Smooth muscle cell (in vitro differentiated cells): ENCODE measurements at regions not wholly inside any gene's neighbourhood (a gene's known extent, or its start where the extent isn't known, plus 50 kb on each side); places are given as distances from the start of the nearest gene placed in this dataset.

Source experiments
- DNase-seq: peaks from one replicate; lab custom pipeline; 2025; ENCODE audit not compliant: unreplicated experiment; lab: John Stamatoyannopoulos, UW
- H2AFZ ChIP-seq: fragments of 200-600 bp; sonication (generic); 2 replicates; pipeline ENCODE4 v1.6.0; 2016; ENCODE audit warnings: antibody characterized with exemption, low read depth, mild to moderate bottlenecking
- H3F3A ChIP-seq: fragments of 200-600 bp; sonication (generic); 2 replicates; pipeline ENCODE4 v1.6.0; 2017; ENCODE audit warnings: antibody characterized with exemption, low read depth
- H3K27ac ChIP-seq: fragments of 200-600 bp; sonication (generic); 2 replicates; pipeline ENCODE4 v1.5.1; 2016; ENCODE audit warnings: low read depth, mild to moderate bottlenecking
- H3K27me3 ChIP-seq: fragments of 200-600 bp; sonication (generic); 2 replicates; pipeline ENCODE4 v1.6.1; 2016; ENCODE audit warnings: low read depth, mild to moderate bottlenecking
- H3K36me3 ChIP-seq: fragments of 200-600 bp; sonication (generic); 2 replicates; pipeline ENCODE4 v1.5.1; 2016; ENCODE audit warnings: low read depth
- H3K4me1 ChIP-seq: fragments of 200-600 bp; sonication (generic); 2 replicates; pipeline ENCODE4 v1.5.1; 2016; ENCODE audit warnings: low read depth
- H3K4me2 ChIP-seq: fragments of 200-600 bp; sonication (generic); 2 replicates; pipeline ENCODE4 v1.6.0; 2016; ENCODE audit warnings: mild to moderate bottlenecking
- H3K4me3 ChIP-seq: fragments of 200-600 bp; sonication (generic); 2 replicates; pipeline ENCODE4 v1.5.1; 2016; ENCODE audit warnings: mild to moderate bottlenecking
- H3K79me2 ChIP-seq: fragments of 200-600 bp; sonication (generic); 2 replicates; pipeline ENCODE4 v1.6.0; 2016; ENCODE audit warnings: low read depth, mild to moderate bottlenecking
- H3K9ac ChIP-seq: fragments of 200-600 bp; sonication (generic); 2 replicates; pipeline ENCODE4 v1.6.0; 2016; ENCODE audit warnings: low read depth
- H3K9me3 ChIP-seq: fragments of 200-600 bp; sonication (generic); replicated peaks from 2 replicates; pipeline ENCODE4 v1.5.1; 2016; ENCODE audit warnings: low read depth
- H4K20me1 ChIP-seq: fragments of 200-600 bp; sonication (generic); 2 replicates; pipeline ENCODE4 v1.6.0; 2016; ENCODE audit warnings: low read depth
- WGBS: methylation state at CpG from one replicate; pipeline ENCODE4 v1.1.7; 2016; ENCODE audit warnings: low lambda C conversion rate; 5-methylcytosine and 5-hydroxymethylcytosine counted together
- TF ChIP-seq, protein P1 (sequence below): fragments of 200-600 bp; sonication (generic); IDR thresholded peaks from 2 replicates; pipeline ENCODE4 v1.5.1; 2017; ENCODE audit warnings: borderline replicate concordance, mild to moderate bottlenecking, antibody characterized with exemption; ENCODE audit not compliant: insufficient read depth, poor library complexity, severe bottlenecking

DNA sequence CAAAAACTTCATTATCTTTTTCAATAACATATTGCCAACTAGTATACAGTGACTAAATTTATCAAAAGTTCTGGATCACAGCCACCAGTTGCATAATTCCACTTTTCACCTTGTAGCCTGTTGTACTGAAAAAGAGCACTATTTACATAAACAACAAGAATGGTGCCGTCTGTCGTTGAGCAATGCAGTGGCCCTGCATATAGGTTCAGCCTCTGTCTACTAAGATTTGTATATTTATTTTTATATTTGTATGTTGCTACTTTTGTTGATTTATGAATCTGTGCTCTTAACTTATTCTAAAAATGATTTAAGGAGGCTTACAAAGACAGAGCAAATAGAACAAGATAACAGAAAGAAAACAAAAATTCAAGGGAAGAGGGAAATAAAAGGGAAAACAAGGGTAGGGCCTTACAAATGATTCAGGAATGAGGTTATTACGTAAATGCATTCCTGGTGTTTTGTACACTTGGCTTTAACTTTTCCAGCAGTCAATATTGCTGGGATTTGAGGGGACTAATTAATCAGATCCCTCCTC lies 257.6 kb upstream of the STT3B start:
- H3K4me2 ChIP-seq, result peak overlapping the region; percentile 24
- 44% methylated on average over 3 of the region's 3 CpGs for WGBS
- no peaks in the 10 kb centered on the region for H3F3A ChIP-seq
- peak overlapping the region; percentile 62 for H3K27ac ChIP-seq
- H4K20me1 ChIP-seq, result no peaks in the 10 kb centered on the region
- no peaks in the 10 kb centered on the region for H3K9me3 ChIP-seq
- peaks cover 5% of the 10 kb centered on the region for H3K4me1 ChIP-seq
- H3K27me3 ChIP-seq, result no peaks in the 10 kb centered on the region
- no peaks in the 10 kb centered on the region for H3K79me2 ChIP-seq
- peak overlapping the region; percentile 37 for H2AFZ ChIP-seq
- no peak for DNase-seq
- no peak overlapping the region for H3K4me3 ChIP-seq
- H3K9ac ChIP-seq, result no peak overlapping the region
- TF ChIP-seq, protein P1, sequence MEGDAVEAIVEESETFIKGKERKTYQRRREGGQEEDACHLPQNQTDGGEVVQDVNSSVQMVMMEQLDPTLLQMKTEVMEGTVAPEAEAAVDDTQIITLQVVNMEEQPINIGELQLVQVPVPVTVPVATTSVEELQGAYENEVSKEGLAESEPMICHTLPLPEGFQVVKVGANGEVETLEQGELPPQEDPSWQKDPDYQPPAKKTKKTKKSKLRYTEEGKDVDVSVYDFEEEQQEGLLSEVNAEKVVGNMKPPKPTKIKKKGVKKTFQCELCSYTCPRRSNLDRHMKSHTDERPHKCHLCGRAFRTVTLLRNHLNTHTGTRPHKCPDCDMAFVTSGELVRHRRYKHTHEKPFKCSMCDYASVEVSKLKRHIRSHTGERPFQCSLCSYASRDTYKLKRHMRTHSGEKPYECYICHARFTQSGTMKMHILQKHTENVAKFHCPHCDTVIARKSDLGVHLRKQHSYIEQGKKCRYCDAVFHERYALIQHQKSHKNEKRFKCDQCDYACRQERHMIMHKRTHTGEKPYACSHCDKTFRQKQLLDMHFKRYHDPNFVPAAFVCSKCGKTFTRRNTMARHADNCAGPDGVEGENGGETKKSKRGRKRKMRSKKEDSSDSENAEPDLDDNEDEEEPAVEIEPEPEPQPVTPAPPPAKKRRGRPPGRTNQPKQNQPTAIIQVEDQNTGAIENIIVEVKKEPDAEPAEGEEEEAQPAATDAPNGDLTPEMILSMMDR, result no peak
- no peaks in the 10 kb centered on the region for H3K36me3 ChIP-seq

DNA sequence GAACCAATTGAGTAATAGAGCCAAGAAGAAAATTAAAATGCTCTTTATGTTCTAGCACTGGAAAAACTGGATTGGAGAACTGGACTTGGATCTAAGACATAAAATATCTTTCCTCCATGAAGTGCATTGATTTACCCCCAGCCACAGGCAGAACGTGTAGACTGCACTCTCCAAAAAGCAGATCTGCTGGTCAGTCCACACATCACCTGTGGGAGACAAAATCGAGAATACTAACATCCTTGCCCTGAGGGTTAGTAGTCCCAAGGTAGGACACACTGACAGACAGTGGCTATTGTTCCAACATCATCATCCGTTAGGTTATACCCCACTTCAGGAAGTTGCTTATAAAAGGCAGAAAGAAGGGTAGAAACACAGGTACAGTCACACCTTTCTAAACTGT lies 257.1 kb upstream of the STT3B start:
- Histone ChIP-seq H3F3A (no peaks in the 10 kb centered on the region), H3K79me2 (no peaks in the 10 kb centered on the region), H3K9me3 (no peaks in the 10 kb centered on the region), H3K4me2 (no peak overlapping the region), H3K9ac (no peak overlapping the region), H3K4me1 (peaks cover 5% of the 10 kb centered on the region), H2AFZ (peak overlapping the region; percentile 37), H3K27me3 (no peaks in the 10 kb centered on the region), H3K27ac (peak overlapping the region; percentile 62), H3K4me3 (no peak overlapping the region), H3K36me3 (no peaks in the 10 kb centered on the region), H4K20me1 (no peaks in the 10 kb centered on the region)
- WGBS, result 75% methylated on average over 3 of the region's 3 CpGs
- TF ChIP-seq, protein P1, result no peak
- no peak for DNase-seq

DNA sequence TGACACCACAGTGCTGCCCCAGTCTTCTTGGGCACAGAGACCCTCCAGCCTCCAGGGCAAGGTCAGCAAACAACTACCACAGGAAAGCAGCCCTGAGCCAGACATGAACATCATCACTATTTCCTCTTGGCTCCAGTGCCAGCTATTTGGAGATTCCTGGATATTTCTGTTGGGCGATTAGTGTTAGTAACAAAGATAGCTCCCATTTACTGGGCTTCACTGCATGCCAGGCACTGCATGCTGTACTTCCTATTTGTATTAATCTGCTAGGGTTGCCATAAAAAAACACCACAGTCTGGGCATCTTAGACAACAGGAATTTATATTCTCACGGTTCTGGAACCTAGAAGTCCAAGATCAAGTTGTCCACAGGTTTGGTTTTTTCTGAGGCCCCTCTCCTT lies 255.1 kb upstream of the STT3B start:
- Histone ChIP-seq H3K9ac (no peak overlapping the region), H3K36me3 (no peaks in the 10 kb centered on the region), H3K4me3 (no peak overlapping the region), H3K27ac (no peak overlapping the region), H3K79me2 (no peaks in the 10 kb centered on the region), H3K4me2 (no peak overlapping the region), H2AFZ (no peak overlapping the region), H3K4me1 (peaks cover 5% of the 10 kb centered on the region), H3K9me3 (no peaks in the 10 kb centered on the region), H4K20me1 (no peaks in the 10 kb centered on the region), H3F3A (no peaks in the 10 kb centered on the region), H3K27me3 (no peaks in the 10 kb centered on the region)
- no peak for DNase-seq
- TF ChIP-seq, protein P1, result no peak
- WGBS, result 92% methylated on average over 2 of the region's 2 CpGs

DNA sequence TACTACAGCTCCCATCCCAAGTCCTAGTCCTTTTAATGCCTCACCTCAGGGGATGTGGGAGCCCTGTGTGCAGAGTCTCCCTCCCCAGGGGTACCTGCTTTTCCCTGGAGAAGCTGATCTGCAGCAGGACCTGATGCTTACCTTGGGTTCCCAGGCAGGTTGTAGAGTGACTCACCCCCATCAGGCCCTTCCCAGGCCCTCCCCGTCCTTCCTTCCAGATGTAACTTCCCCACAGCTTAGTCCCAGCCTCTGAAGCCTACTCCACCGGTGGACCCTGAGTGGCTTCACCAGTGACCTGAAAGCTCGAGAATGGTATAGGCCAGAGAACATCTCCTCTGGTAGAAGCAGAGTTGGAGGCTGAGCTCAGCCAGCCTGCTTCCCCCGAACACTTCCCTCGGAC lies 254.2 kb upstream of the STT3B start:
- H3K36me3 ChIP-seq, result no peaks in the 10 kb centered on the region
- WGBS, result 92% methylated on average over 5 of the region's 5 CpGs

More for the DNA sequence above, 254.2 kb upstream of the STT3B start:
- Histone ChIP-seq H2AFZ (no peak overlapping the region), H3K9me3 (no peaks in the 10 kb centered on the region), H3K4me2 (no peak overlapping the region), H3K4me3 (no peak overlapping the region), H3K4me1 (peaks cover 5% of the 10 kb centered on the region), H3K79me2 (no peaks in the 10 kb centered on the region), H3K27ac (no peak overlapping the region), H3K27me3 (no peaks in the 10 kb centered on the region), H3F3A (no peaks in the 10 kb centered on the region), H3K9ac (no peak overlapping the region), H4K20me1 (no peaks in the 10 kb centered on the region)
- no peak for DNase-seq
- TF ChIP-seq, protein P1, result no peak
